ENCODE measurements at regions not wholly inside any gene's neighbourhood (a gene's known extent, or its start where the extent isn't known, plus 50 kb on each side); places are given as distances from the start of the nearest gene placed in this dataset.

DNA sequence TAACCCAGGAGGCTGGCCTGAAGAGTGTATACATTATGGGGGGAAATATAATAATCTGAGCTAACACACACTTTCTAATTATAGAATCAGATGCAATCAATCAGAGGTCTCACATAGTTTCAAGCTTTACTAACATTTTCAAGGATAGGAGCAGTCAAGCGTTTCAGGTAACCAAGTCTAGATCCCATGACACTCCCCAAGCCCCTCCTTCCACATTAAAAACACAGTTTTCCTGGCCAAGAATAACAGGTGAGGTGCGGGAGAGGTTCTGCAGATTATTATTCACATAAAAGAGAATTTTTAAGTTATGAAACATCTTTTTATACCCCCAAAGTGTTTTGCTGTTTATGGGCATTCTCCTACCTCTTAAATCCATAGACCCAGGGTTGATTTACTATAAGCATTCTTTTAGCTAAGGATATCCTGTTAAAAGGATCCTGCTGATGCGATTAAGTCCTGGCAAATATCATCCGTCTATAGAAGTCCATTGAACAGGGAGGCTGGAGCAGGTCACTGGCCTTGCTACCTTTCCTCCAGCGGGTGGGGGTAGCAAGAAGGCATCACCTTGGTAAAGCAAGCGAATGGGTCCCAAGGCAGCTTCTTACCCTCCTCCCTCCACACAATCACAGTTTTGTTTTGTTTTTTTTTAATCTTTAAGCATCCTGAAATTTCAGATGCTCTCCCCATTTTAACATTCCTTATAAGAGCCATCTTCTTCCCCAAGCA lies 104.7 kb upstream of the GPM6A start:
- TF ChIP-seq, protein P1, sequence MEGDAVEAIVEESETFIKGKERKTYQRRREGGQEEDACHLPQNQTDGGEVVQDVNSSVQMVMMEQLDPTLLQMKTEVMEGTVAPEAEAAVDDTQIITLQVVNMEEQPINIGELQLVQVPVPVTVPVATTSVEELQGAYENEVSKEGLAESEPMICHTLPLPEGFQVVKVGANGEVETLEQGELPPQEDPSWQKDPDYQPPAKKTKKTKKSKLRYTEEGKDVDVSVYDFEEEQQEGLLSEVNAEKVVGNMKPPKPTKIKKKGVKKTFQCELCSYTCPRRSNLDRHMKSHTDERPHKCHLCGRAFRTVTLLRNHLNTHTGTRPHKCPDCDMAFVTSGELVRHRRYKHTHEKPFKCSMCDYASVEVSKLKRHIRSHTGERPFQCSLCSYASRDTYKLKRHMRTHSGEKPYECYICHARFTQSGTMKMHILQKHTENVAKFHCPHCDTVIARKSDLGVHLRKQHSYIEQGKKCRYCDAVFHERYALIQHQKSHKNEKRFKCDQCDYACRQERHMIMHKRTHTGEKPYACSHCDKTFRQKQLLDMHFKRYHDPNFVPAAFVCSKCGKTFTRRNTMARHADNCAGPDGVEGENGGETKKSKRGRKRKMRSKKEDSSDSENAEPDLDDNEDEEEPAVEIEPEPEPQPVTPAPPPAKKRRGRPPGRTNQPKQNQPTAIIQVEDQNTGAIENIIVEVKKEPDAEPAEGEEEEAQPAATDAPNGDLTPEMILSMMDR (IDR thresholded peaks at IDR 0.05), result no peak
- no peak for TF ChIP-seq POLR2A (IDR thresholded peaks at IDR 0.05)
